Fibroblast of lung (primary cell): ENCODE measurements at regions not wholly inside any gene's neighbourhood (a gene's known extent, or its start where the extent isn't known, plus 50 kb on each side); places are given as distances from the start of the nearest gene placed in this dataset.

Source experiments
- CTCF ChIP-seq, 2 donors: IDR thresholded peaks in 1 of 2; conservative IDR thresholded peaks in 1 of 2; 1 replicate in 1 of 2; 2 replicates in 1 of 2; pipeline ENCODE4 v1.5.1; 2011 to 2012; ENCODE audit warnings: low read length in 2 of 2, control low read depth in 1 of 2, inconsistent platforms in 1 of 2, low read depth in 1 of 2, mild to moderate bottlenecking in 1 of 2
- EZH2 ChIP-seq: IDR thresholded peaks from 2 replicates; pipeline ENCODE4 v1.5.1; 2012; ENCODE audit warnings: low read length, control low read depth, mild to moderate bottlenecking; ENCODE audit errors: missing control alignments

- TF ChIP-seq CTCF (conservative IDR thresholded peaks at IDR 0.05 in 1 of 2, IDR thresholded peaks at IDR 0.05 in 1 of 2; ENCODE audit: low read depth in 1 of 2, low read length in 2 of 2) (no peak), EZH2 (no peak)
Observed at GRCh38 chr17:14460516-14461226, 159.8 kb downstream of the HS3ST3B1 start.
